Urinary bladder (tissue), 3 donors: ENCODE measurements at regions not wholly inside any gene's neighbourhood (a gene's known extent, or its start where the extent isn't known, plus 50 kb on each side); places are given as distances from the start of the nearest gene placed in this dataset.

Experiments used
- DNase-seq: peaks from one replicate; pipeline ENCODE4 v3.0.0-alpha.2; 2015; ENCODE audit errors: extremely low spot score
- H3K27ac ChIP-seq: one replicate; pipeline ENCODE4 v1.5.1; 2013; ENCODE audit warnings: low read depth, mild to moderate bottlenecking, moderate library complexity
- H3K36me3 ChIP-seq: one replicate; pipeline ENCODE4 v1.6.1; 2013; ENCODE audit warnings: mild to moderate bottlenecking, moderate library complexity; ENCODE audit not compliant: insufficient read depth
- H3K4me1 ChIP-seq: one replicate; pipeline ENCODE4 v1.6.1; 2013; ENCODE audit warnings: mild to moderate bottlenecking, moderate library complexity; ENCODE audit not compliant: insufficient read depth
- H3K4me3 ChIP-seq: one replicate; pipeline ENCODE4 v1.5.1; 2013; ENCODE audit warnings: low read depth, low read length
- WGBS: extraction: QIAGEN DNeasy Blood & Tissue Kit; methylation state at CpG from one replicate; pipeline ENCODE4 v1.1.7; 2013; 5-methylcytosine and 5-hydroxymethylcytosine counted together
- donor health status: healthy with polysubstance abuse.
- donor health status: healthy.

DNA sequence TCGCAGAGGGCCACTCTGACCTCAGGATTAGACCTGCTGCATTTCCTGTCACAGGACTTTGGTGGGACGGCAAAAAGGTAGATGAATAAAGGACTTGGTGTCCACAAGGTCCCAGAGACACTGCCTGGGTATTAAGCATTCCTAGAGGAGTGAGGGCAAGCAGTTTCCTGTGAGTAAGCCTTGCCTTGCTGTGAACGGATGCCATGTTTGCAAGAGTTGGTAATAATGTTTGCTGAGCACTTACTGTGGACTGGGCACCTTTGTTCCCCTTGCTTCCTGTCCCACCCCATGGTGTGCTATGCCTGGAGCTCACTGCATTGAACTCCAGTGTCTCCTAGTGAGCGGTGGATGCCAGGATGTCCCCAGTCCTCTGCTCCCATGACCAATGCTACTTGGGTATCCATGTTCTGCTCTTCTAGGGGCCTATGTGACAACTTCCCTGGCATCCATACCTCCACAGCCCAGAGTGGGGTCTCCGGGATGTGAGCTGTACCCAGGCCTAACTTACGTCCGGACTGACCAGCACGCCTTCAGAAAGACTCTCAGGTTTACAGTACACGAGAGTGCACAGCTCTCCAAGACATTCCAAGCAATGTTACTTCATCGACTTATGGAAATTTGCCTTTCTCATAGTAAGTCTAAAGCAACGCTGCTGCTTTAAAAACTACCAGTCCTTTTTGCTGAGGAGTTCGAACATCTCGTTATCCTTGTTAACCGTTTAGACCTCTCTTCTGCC is 95.5 kb upstream of the MSX1 start:
- no peaks in the 10 kb centered on the region for H3K36me3 ChIP-seq
- DNase-seq: no peak

DNA sequence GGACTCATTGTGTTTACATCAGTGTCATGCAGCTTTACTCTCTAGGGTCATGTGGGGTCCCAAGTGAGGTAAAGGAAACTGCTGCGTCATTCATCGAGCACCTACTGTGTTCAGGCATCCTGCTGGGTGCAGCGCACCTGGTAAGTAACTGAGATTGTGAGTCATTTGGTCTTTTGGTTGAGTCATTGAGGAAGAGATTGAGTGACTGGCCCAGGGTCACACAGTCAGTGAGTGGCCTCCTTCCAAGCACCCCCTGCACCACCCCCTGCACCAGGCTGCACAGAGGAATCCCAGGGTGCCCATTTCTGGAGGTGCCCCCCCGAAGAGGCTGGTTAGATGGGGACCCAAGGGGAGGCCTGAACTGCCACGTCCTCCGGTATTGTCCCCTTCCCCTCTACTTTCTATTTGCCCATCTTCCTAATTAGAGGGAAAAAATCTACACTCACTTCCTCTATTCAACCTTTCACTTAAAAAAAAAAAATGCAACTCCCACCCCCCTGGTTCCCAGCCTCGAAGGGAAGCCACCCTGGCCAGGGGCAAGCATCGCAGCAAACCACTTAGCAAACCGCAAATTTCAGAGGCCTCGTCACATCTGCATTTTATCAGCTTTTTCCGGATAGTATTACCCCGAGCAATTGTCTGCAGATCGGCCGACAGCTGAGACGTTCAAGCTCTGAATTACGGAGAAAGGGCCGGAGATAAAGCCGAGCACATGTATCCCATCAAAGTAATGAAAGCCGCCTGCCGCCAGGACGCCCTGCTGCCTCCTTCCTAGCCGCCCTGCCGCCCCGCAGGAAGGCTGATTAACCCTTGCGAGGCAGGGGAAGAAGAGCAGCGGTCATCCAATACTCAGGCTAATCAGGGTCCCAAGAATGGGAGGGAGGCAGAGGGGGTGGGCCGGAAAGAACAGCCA is 96.3 kb upstream of the MSX1 start:
- H3K36me3 ChIP-seq: no peaks in the 10 kb centered on the region
- no peak overlapping the region for H3K4me3 ChIP-seq
- H3K4me1 ChIP-seq: no peaks in the 10 kb centered on the region
- DNase-seq: peak; percentile 71
- no peak overlapping the region for H3K27ac ChIP-seq
- WGBS: 30% methylated on average over 27 of the region's 27 CpGs

More for the DNA sequence above, 95.5 kb upstream of the MSX1 start:
- WGBS: 66% methylated on average over 14 of the region's 14 CpGs
- no peak overlapping the region for H3K4me3 ChIP-seq
- no peak overlapping the region for H3K27ac ChIP-seq
- no peaks in the 10 kb centered on the region for H3K4me1 ChIP-seq

DNA sequence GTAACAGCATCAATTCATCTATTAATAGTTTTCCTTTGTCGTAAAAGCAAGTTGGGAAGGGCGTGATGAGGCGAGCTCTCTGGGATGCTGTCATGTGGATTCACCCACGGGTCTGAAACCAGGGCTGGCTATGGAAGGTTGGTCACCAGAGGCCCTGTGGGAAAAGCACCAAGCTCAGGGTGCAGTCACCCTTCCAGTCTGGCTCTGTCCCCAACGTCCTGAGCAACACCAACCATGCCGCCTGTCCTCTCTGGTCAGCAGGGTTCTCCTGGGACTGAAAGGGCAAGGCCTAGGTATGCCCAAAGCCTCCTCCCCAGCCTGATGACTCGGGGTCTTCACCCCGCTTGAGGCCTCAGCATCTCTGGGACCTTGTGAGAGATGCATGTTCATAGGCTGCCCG is 97.2 kb upstream of the MSX1 start:
- no peaks in the 10 kb centered on the region for H3K4me1 ChIP-seq
- H3K27ac ChIP-seq: no peak overlapping the region
- DNase-seq: no peak
- 92% methylated on average over 9 of the region's 9 CpGs for WGBS
- no peak overlapping the region for H3K4me3 ChIP-seq
- H3K36me3 ChIP-seq: no peaks in the 10 kb centered on the region

DNA sequence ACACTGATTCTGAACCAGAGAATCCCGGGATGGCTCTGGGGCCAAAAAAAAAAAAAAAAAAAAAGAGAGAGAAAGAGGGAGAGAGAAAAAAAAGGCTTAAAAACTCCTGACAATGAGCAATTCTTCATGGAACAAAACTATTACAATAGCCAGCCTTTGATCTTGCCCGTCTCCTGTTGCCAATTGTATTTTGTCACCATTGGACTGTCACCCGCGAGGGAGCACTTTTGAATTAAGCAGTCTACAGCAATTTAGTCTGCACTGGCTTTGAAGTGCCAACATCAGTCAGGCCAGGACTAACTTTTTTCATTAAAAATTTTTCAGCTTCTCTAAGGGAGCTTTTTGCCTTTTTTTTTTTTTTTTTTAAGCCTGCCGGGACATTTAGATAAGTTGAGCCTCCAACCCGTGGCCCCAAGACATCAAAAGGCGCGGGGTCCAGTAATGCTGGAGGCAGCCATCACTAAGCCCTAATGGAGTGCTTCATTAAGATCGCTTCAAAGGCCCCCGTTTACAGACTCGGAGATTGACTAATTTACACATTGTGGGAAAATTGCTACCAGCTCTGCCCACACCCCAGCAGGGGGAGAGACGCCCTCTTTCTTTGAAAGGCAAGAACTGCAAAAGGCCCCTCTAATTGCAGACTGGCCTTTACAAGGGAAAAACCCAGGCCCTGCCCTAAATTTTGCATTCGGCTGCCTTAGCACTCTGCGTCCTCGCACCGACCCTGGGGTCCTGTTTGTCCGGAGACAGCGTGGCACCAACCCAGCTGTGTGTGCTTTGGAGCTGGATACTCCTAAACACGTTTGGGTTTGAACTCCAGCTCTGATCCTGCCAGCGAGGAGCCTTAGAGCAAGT is 98.1 kb upstream of the MSX1 start:
- Histone ChIP-seq H3K4me3 (no peak overlapping the region), H3K4me1 (no peaks in the 10 kb centered on the region), H3K27ac (no peak overlapping the region), H3K36me3 (no peaks in the 10 kb centered on the region)
- DNase-seq: no peak
- 79% methylated on average over 20 of the region's 20 CpGs for WGBS

DNA sequence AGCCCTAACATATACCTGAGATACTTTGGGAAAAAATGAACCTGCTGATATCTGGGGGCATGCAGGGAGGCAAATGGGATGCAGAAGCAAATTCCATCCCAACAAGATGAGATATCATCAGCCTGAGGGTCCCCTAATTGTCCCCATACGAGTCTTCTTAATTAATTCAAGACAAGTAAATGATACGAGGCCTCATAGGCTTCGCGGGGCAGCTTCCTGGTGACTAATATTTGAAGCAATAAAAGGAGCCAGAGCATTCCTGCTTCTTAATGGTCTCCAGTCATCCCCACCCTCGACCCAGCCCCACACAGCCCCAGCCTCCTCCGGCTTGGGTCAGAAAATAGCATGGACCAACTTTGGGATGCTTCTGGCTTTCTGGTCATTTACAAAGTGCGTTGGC is 99.6 kb upstream of the MSX1 start:
- WGBS: 84% methylated on average over 7 of the region's 7 CpGs
- no peak overlapping the region for H3K27ac ChIP-seq
- H3K36me3 ChIP-seq: no peaks in the 10 kb centered on the region
- H3K4me1 ChIP-seq: no peaks in the 10 kb centered on the region
- DNase-seq: no peak
- no peak overlapping the region for H3K4me3 ChIP-seq

- Histone ChIP-seq H3K4me1 (no peaks in the 10 kb centered on the region), H3K27ac (no peak overlapping the region), H3K4me3 (no peak overlapping the region), H3K36me3 (no peaks in the 10 kb centered on the region)
- WGBS: 94% methylated on average over 13 of the region's 13 CpGs
- DNase-seq: no peak
Observed at GRCh38 chr4:4759232-4759631, 100.2 kb upstream of the MSX1 start.

DNA sequence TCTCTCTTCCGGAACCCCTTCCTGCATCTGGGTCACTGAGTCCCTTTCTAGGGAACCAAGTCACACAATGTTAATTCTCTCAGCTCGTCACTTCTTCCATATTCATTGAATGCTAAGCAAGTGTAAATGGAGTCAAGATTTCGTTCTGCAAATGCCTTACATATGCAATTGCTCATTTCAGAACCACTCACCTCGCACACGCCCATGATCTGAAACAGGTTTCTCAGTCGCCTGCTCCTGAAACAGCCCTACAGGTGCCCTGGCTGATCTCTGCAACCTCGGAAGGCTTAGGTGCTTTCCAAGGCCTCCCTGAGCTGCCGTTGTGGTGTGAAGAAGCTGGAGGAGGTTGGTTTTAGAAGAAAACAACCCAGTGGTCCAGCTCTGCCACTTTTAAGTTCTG is 100.8 kb upstream of the MSX1 start:
- DNase-seq: no peak
- Histone ChIP-seq H3K27ac (no peak overlapping the region), H3K36me3 (no peaks in the 10 kb centered on the region), H3K4me1 (no peaks in the 10 kb centered on the region), H3K4me3 (no peak overlapping the region)
- 92% methylated on average over 8 of the region's 8 CpGs for WGBS

DNA sequence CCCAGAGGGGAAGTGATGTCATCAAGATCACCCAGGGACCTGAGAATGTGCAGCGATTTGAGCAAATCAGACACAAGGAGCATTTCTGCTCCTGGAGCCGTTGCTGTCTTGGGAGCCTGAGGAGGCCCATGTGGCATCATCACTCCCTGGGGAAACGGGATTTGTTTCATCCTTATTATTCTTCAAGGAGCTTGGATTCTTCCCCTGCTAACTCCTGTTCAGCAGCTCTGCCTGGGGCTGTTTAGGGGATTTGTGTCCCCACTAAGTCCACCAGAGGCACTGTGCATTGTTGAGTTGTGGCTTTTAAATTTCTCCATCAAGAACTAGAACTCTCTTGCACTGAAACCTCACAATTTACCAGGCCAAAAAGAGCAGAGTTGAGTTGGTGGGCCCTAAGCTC is 104.2 kb upstream of the MSX1 start:
- no peaks in the 10 kb centered on the region for H3K36me3 ChIP-seq
- no peak overlapping the region for H3K4me3 ChIP-seq

DNA sequence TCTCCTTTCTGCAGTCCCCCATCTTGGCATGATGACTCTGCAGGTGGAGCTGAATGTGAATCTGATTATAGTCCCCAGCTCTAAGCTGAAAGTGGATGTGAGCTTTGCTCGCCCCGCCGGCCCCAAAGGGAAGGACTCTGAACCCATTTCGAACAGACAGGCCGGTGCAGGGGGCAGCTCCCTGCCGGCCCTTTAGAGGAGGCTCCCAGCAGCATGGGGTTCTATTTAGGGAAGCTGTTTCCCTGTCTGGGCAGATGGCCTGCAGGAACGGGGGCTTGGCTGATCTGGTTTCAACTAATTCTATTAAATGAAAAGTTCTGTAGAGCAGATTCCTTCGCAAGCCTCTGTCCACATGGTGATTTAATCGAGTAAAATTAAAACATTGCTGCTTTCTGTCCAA is 104.8 kb upstream of the MSX1 start:
- no peak overlapping the region for H3K4me3 ChIP-seq
- no peak overlapping the region for H3K27ac ChIP-seq
- H3K36me3 ChIP-seq: no peaks in the 10 kb centered on the region
- 61% methylated on average over 9 of the region's 9 CpGs for WGBS
- no peak for DNase-seq
- H3K4me1 ChIP-seq: no peaks in the 10 kb centered on the region

More for the DNA sequence above, 104.2 kb upstream of the MSX1 start:
- no peaks in the 10 kb centered on the region for H3K4me1 ChIP-seq
- 81% methylated on average over 3 of the region's 3 CpGs for WGBS
- H3K27ac ChIP-seq: no peak overlapping the region
- no peak for DNase-seq

GRCh38 chr4:4753643-4754042 is 105.8 kb upstream of the MSX1 start:
- H3K27ac ChIP-seq: no peak overlapping the region
- no peaks in the 10 kb centered on the region for H3K36me3 ChIP-seq
- no peak overlapping the region for H3K4me3 ChIP-seq
- DNase-seq: no peak
- WGBS: 64% methylated on average over 7 of the region's 7 CpGs
- no peaks in the 10 kb centered on the region for H3K4me1 ChIP-seq

- no peaks in the 10 kb centered on the region for H3K4me1 ChIP-seq
- H3K27ac ChIP-seq: no peak overlapping the region
- H3K4me3 ChIP-seq: no peak overlapping the region
- H3K36me3 ChIP-seq: no peaks in the 10 kb centered on the region
- 29% methylated on average over 15 of the region's 15 CpGs for WGBS
- no peak for DNase-seq
Observed at GRCh38 chr4:4752576-4753401, 106.7 kb upstream of the MSX1 start.

- 70% methylated on average over 12 of the region's 12 CpGs for WGBS
- Histone ChIP-seq H3K4me3 (no peak overlapping the region), H3K27ac (no peak overlapping the region), H3K36me3 (no peaks in the 10 kb centered on the region), H3K4me1 (no peaks in the 10 kb centered on the region)
- no peak for DNase-seq
Observed at GRCh38 chr4:4752025-4752424, 107.4 kb upstream of the MSX1 start.

DNA sequence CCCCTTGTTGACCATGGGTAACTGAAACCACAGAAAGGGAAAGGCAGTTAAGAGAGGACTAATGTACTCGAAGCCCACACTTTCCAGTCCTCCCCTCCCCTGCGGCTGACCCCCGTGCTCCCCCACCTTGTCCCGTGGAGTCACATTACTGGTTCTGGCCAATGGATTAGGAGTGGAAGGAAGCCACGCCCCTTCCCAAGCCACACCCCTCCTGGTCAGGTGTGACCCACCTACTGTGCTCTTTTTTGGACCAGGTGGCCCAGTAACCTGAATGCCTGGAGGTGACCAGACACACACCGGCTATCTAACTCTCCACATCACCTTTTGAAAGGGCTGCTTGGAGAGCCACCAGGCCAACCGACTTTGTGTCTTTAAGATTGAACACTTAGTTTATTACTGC is 109.3 kb upstream of the MSX1 start:
- no peaks in the 10 kb centered on the region for H3K4me1 ChIP-seq
- no peak for DNase-seq
- H3K4me3 ChIP-seq: no peak overlapping the region
- H3K27ac ChIP-seq: no peak overlapping the region
- no peaks in the 10 kb centered on the region for H3K36me3 ChIP-seq
- WGBS: 80% methylated on average over 7 of the region's 7 CpGs
